Right lobe of liver (tissue), 6 donors: ENCODE measurements at regions not wholly inside any gene's neighbourhood (a gene's known extent, or its start where the extent isn't known, plus 50 kb on each side); places are given as distances from the start of the nearest gene placed in this dataset.
"Not testable (repeated sequence)": the region's sequence is repeated elsewhere in the genome, so short reads cannot be mapped to it uniquely, and the experiment has no call there.

ENCODE experiments used
- ATAC-seq, 4 donors: fragments of 200-7000 bp; cut with Tn5 transposase; one replicate each; pipeline ENCODE4 v1.9.1; 2020; ENCODE audit warnings: mild to moderate bottlenecking in 4 of 4, moderate library complexity in 4 of 4
- DNase-seq, 3 donors: peaks; one replicate each; pipeline ENCODE4 v3.0.0-alpha.2; 2020
- H3K27ac ChIP-seq, 3 donors: fragments of 200-600 bp; one replicate each; pipeline ENCODE4 v1.8.0; 2022
- H3K27me3 ChIP-seq, 2 donors: fragments of 200-600 bp; one replicate each; pipeline ENCODE4 v1.8.0; 2022
- H3K36me3 ChIP-seq, 4 donors: fragments of 200-600 bp; sonication (generic) in 1 of 4; one replicate each; pipeline versions ENCODE4 v1.5.1 to v1.8.0; 2017 to 2022; ENCODE audit warnings: control low read depth in 1 of 4
- H3K4me1 ChIP-seq, 4 donors: fragments of 200-600 bp; sonication (generic) in 1 of 4; one replicate each; pipeline versions ENCODE4 v1.5.1 to v1.8.0; 2017 to 2022; ENCODE audit warnings: control low read depth in 1 of 4
- H3K4me3 ChIP-seq, 3 donors: fragments of 200-600 bp; one replicate each; pipeline ENCODE4 v1.8.0; 2022
- H3K9me3 ChIP-seq, 4 donors: fragments of 200-600 bp; sonication (generic) in 1 of 4; one replicate each; pipeline versions ENCODE4 v1.5.1 to v1.8.0; 2017 to 2022; ENCODE audit warnings: control low read depth in 1 of 4
- POLR2A ChIP-seq: fragments of 450-650 bp; IDR thresholded peaks from one replicate; pipeline ENCODE4 v1.6.1; 2017; ENCODE audit warnings: antibody characterized with exemption, mild to moderate bottlenecking
- WGBS: methylation state at CpG from one replicate; pipeline ENCODE4 v1.1.6; 2018; ENCODE audit warnings: low coverage, low lambda C conversion rate; ENCODE audit not compliant: insufficient coverage; ENCODE audit errors: missing lambda C conversion rate; 5-methylcytosine and 5-hydroxymethylcytosine counted together
- intact Hi-C, 2 donors: fragments of 100-400 bp; cut with DNase I; formaldehyde crosslinking; loops; one replicate each; pipeline versions ENCODE4 v1.11.2 to v1.14.1; 2022
- TF ChIP-seq, protein P1 (sequence below), 4 donors: fragments of 200-600 bp in 3 of 4; fragments of 450-650 bp in 1 of 4; IDR thresholded peaks; one replicate each; pipeline versions ENCODE4 v1.5.1 to v1.8.0; 2016 to 2022; ENCODE audit warnings: antibody characterized with exemption in 4 of 4, mild to moderate bottlenecking in 2 of 4
- donor health status: DM: no; HTN: yes; CAD: no.
- donor health status: DM: no; HTN: no; CAD: no.
- donor health status: DM: no; HTN: no; CAD: no.
- donor health status: DM: no; HTN: yes; CAD: no.
- donor health status: DM: no; HTN: yes; CAD: no.

DNA sequence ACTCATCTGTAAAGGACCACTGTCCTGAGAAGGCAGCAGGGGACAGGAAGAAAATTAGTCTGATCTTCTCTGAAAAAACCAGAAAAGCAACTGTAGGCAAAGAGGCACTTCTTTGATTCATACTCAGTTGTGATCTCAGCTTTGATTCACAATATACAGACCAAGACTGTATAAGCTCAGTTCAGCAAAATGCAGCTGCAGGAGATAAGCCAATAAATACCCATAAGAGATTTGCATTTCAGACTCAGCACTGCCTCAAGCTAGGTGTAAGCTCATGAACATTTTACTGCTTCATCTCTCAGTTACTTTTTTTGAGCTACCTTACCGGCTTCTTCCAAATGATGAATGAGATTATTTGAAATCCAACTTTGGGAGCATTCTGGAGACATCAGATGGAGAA lies 64.2 kb upstream of the LYZL1 start:
- no peaks in the 10 kb centered on the region for H3K9me3 ChIP-seq
- H3K27ac ChIP-seq, result no peak overlapping the region
- intact Hi-C loops, result no loop called here
- TF ChIP-seq, protein P1, sequence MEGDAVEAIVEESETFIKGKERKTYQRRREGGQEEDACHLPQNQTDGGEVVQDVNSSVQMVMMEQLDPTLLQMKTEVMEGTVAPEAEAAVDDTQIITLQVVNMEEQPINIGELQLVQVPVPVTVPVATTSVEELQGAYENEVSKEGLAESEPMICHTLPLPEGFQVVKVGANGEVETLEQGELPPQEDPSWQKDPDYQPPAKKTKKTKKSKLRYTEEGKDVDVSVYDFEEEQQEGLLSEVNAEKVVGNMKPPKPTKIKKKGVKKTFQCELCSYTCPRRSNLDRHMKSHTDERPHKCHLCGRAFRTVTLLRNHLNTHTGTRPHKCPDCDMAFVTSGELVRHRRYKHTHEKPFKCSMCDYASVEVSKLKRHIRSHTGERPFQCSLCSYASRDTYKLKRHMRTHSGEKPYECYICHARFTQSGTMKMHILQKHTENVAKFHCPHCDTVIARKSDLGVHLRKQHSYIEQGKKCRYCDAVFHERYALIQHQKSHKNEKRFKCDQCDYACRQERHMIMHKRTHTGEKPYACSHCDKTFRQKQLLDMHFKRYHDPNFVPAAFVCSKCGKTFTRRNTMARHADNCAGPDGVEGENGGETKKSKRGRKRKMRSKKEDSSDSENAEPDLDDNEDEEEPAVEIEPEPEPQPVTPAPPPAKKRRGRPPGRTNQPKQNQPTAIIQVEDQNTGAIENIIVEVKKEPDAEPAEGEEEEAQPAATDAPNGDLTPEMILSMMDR (IDR thresholded peaks at IDR 0.05), result no peak
- no peak for TF ChIP-seq POLR2A
- no peak overlapping the region for H3K4me3 ChIP-seq
- H3K4me1 ChIP-seq, result no peaks in the 10 kb centered on the region
- no peaks in the 10 kb centered on the region for H3K36me3 ChIP-seq
- WGBS, result 88% methylated on average over 1 of the region's 1 CpG
- DNase-seq (no peak), ATAC-seq (no peak)
- no peaks in the 10 kb centered on the region for H3K27me3 ChIP-seq

DNA sequence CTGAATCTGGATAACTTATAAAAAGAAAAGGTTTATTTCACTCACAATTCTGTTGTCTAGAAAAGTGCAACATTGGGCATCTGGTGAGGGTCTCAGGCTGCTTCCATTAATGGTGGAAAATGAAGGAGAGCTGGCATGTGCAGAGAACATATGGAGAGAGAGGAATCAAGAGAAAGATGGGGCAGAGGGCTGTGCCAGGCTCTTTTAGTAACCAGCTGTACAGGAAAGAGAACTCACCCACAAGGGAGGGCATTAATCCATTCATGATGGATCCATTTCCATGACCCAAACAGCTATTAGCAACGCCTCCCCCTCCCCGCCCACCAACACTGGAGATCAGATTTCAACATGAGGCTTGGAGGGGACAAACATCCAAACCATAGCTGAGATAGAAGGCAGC lies 61.7 kb upstream of the LYZL1 start:
- DNase-seq, result no peak
- TF ChIP-seq, protein P1 (IDR thresholded peaks at IDR 0.05), result no peak
- no peak for TF ChIP-seq POLR2A
- no peak for ATAC-seq
- Histone ChIP-seq H3K36me3 (no peaks in the 10 kb centered on the region), H3K9me3 (no peaks in the 10 kb centered on the region), H3K27me3 (no peaks in the 10 kb centered on the region), H3K4me3 (no peak overlapping the region), H3K4me1 (no peaks in the 10 kb centered on the region), H3K27ac (no peak overlapping the region)
- intact Hi-C loops, result no loop called here
- WGBS, result 50% methylated on average over 1 of the region's 2 CpGs

DNA sequence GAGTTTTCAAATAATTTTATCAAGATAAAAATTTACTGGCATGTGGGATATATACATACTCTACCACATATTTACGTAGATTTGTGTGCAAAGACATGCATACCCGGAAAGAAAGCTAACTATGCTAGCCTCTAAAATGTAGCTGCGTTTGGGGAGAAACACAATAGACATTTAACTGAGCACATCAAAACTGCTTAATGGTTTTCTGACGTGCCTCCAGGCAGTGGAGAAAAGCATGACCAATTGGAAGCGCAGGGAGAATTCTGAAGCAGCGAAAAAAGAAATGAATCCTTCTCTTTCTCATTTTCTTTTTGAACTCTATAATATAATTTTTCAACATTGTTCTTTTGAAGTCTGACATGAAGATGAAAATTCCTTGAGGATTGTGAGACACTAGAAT lies 60.3 kb upstream of the LYZL1 start:
- no peaks in the 10 kb centered on the region for H3K9me3 ChIP-seq
- 70% methylated on average over 6 of the region's 6 CpGs for WGBS
- H3K27me3 ChIP-seq, result no peaks in the 10 kb centered on the region
- no peaks in the 10 kb centered on the region for H3K36me3 ChIP-seq
- ATAC-seq (no peak), DNase-seq (no peak)
- intact Hi-C loops, result no loop called here
- TF ChIP-seq, protein P1 (IDR thresholded peaks at IDR 0.05), result no peak
- no peak for TF ChIP-seq POLR2A
- H3K4me3 ChIP-seq, result no peak overlapping the region
- H3K4me1 ChIP-seq, result no peaks in the 10 kb centered on the region
- H3K27ac ChIP-seq, result no peak overlapping the region

DNA sequence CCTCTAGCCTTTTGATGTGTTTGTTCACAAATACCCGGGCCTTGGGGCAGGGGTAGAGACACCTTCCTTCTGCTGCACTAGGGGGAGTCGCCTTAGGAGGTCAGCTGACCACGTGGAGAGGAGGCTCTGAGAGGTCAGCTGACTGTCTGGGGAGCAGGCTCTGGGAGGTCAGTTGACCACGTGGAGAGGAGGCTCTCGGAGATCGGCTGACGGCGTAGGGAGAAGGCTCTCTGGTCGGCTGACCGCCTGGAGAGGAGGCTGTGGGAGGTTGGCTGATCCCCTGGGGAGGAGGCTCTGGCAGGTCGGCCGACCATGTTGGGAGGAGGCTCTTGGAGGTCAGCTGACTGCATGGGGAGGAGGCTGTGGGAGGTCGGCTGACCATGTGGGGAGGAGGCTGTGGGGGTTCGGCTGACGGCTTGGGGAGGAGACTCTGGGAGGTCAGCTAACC lies 59.6 kb upstream of the LYZL1 start:
- TF ChIP-seq POLR2A, result no peak
- TF ChIP-seq, protein P1 (IDR thresholded peaks at IDR 0.05), result no peak
- DNase-seq, result no peak
- intact Hi-C loops, result no loop called here

DNA sequence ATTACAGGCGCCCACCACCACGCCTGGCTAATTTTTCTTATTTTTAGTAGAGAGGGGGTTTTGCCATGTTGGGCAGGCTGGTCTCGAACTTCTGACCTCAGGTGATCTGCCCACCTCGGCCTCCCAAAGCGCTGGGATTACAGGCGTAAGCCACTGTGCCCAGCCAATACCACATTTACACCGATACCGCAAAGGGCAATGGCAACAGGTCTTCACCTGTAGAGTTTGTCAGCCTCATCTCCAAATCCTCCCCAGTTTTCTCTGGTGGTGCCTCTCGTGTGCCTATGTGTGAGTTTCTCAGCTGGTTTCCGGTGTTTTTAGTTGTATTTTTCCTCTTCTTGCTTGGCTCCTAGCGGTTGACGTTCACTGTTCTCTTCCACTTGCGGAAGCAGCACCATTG lies 52.0 kb upstream of the LYZL1 start:
- intact Hi-C loops, H3K4me1 ChIP-seq, DNase-seq, H3K4me3 ChIP-seq, H3K27ac ChIP-seq, H3K27me3 ChIP-seq, ATAC-seq, H3K36me3 ChIP-seq, H3K9me3 ChIP-seq: not testable (repeated sequence)
- WGBS, result 77% methylated on average over 13 of the region's 13 CpGs

More for the DNA sequence above, 59.6 kb upstream of the LYZL1 start:
- Histone ChIP-seq H3K27ac (no peak overlapping the region), H3K4me3 (no peak overlapping the region), H3K9me3 (no peaks in the 10 kb centered on the region), H3K4me1 (no peaks in the 10 kb centered on the region), H3K36me3 (no peaks in the 10 kb centered on the region), H3K27me3 (no peaks in the 10 kb centered on the region)
- peak in 1 of 4 donors; percentile 26 for ATAC-seq
- WGBS, result 60% methylated on average over 5 of the region's 15 CpGs
